Sigmoid colon (tissue), 6 donors: ENCODE measurements at regions not wholly inside any gene's neighbourhood (a gene's known extent, or its start where the extent isn't known, plus 50 kb on each side); places are given as distances from the start of the nearest gene placed in this dataset.

Source experiments
- DNase-seq: peaks from one replicate; pipeline ENCODE4 v3.0.0-alpha.2; 2019
- H3K27ac ChIP-seq, 4 donors: fragments of 200-600 bp; sonication (generic); one replicate each; pipeline ENCODE4 v1.5.1; 2016 to 2019; ENCODE audit warnings: mild to moderate bottlenecking in 1 of 4
- H3K27me3 ChIP-seq, 3 donors: fragments of 200-600 bp; sonication (generic); one replicate each; pipeline ENCODE4 v1.5.1; 2019; ENCODE audit warnings: mild to moderate bottlenecking in 1 of 3
- H3K36me3 ChIP-seq, 4 donors: fragments of 200-600 bp; sonication (generic); one replicate each; pipeline ENCODE4 v1.5.1; 2016 to 2019
- H3K4me1 ChIP-seq, 4 donors: fragments of 200-600 bp; sonication (generic); one replicate each; pipeline ENCODE4 v1.5.1; 2017 to 2019
- H3K4me3 ChIP-seq, 4 donors: fragments of 200-600 bp; sonication (generic); one replicate each; pipeline ENCODE4 v1.5.1; 2017 to 2019; ENCODE audit warnings: mild to moderate bottlenecking in 2 of 4, moderate library complexity in 1 of 4
- H3K9me3 ChIP-seq, 4 donors: fragments of 200-600 bp in 3 of 4; sonication (generic) in 3 of 4; one replicate each; pipeline versions ENCODE4 v1.5.1 to v1.6.1; 2013 to 2019
- EP300 ChIP-seq, 4 donors: sonication (generic); formaldehyde crosslinking; IDR thresholded peaks; one replicate each; pipeline ENCODE4 v1.6.1; 2017; ENCODE audit warnings: antibody characterized with exemption in 4 of 4
- POLR2A ChIP-seq, 2 donors: fragments of 450-650 bp; IDR thresholded peaks; one replicate each; pipeline ENCODE4 v1.6.1; 2016; ENCODE audit warnings: antibody characterized with exemption in 2 of 2, mild to moderate bottlenecking in 2 of 2, moderate library complexity in 2 of 2
- POLR2AphosphoS5 ChIP-seq, 4 donors: sonication (generic); formaldehyde crosslinking; IDR thresholded peaks; one replicate each; pipeline ENCODE4 v1.6.1; 2017; ENCODE audit warnings: antibody characterized with exemption in 4 of 4
- WGBS, 2 donors: extraction: QIAGEN DNeasy Blood & Tissue Kit; methylation state at CpG; one replicate each; pipeline ENCODE4 v1.1.7; 2013; 5-methylcytosine and 5-hydroxymethylcytosine counted together
- intact Hi-C: fragments of 100-400 bp; cut with DNase I; formaldehyde crosslinking; loops from one replicate; pipeline ENCODE4 v1.15.1; 2023
- TF ChIP-seq, protein P1 (sequence below), 4 experiments: fragments of 450-650 bp in 3 of 4; fragments of 200-600 bp in 1 of 4; IDR thresholded peaks; one replicate each; pipeline ENCODE4 v1.5.1; 2016 to 2019; ENCODE audit warnings: antibody characterized with exemption in 4 of 4, mild to moderate bottlenecking in 3 of 4, moderate library complexity in 2 of 4
- donor health status: healthy with polysubstance abuse.
- donor health status: healthy.

DNA sequence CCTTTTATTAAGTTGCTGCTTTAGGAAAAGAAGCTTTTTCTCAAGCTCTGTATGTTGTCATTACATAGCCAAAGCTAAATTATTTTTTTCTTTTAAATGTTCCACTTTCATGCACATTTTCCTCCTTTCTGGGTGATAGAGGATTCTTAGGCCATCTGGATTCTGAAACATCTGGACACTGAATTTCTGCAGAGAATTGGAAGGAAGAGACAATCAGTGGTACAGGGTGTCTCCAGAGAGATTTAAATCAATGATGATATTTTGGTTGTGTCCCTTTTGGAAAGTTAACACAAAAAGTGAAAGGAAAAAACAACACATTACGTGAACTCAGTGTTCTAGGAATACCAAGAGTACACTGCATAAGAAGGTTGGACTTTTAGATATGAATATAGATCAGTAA lies 211.4 kb upstream of the PKN2 start:
- H3K36me3 ChIP-seq = no peaks in the 10 kb centered on the region
- H3K27ac ChIP-seq = no peak overlapping the region
- TF ChIP-seq POLR2A (IDR thresholded peaks at IDR 0.05) (no peak), EP300 (IDR thresholded peaks at IDR 0.05) (no peak), POLR2AphosphoS5 (IDR thresholded peaks at IDR 0.05) (no peak)
- TF ChIP-seq, protein P1, sequence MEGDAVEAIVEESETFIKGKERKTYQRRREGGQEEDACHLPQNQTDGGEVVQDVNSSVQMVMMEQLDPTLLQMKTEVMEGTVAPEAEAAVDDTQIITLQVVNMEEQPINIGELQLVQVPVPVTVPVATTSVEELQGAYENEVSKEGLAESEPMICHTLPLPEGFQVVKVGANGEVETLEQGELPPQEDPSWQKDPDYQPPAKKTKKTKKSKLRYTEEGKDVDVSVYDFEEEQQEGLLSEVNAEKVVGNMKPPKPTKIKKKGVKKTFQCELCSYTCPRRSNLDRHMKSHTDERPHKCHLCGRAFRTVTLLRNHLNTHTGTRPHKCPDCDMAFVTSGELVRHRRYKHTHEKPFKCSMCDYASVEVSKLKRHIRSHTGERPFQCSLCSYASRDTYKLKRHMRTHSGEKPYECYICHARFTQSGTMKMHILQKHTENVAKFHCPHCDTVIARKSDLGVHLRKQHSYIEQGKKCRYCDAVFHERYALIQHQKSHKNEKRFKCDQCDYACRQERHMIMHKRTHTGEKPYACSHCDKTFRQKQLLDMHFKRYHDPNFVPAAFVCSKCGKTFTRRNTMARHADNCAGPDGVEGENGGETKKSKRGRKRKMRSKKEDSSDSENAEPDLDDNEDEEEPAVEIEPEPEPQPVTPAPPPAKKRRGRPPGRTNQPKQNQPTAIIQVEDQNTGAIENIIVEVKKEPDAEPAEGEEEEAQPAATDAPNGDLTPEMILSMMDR (IDR thresholded peaks at IDR 0.05) = no peak
- intact Hi-C loops = no loop called here
- no peak for DNase-seq
- H3K4me3 ChIP-seq = no peak overlapping the region
- H3K9me3 ChIP-seq = no peaks in the 10 kb centered on the region
- H3K27me3 ChIP-seq = no peaks in the 10 kb centered on the region
- no peaks in the 10 kb centered on the region for H3K4me1 ChIP-seq
- WGBS, 2 donors = 91 to 94% methylated on average over 1 of the region's 1 CpG

- WGBS, 2 donors = 80 to 90% methylated on average over 1 of the region's 1 CpG
Observed at GRCh38 chr1:88474555-88475304, 209.3 kb upstream of the PKN2 start.

GRCh38 chr1:88484881-88485280 lies 199.2 kb upstream of the PKN2 start:
- no peak overlapping the region for H3K27ac ChIP-seq
- H3K27me3 ChIP-seq = no peaks in the 10 kb centered on the region
- intact Hi-C loops = no loop called here
- no peaks in the 10 kb centered on the region for H3K4me1 ChIP-seq
- H3K9me3 ChIP-seq = no peaks in the 10 kb centered on the region
- TF ChIP-seq EP300 (IDR thresholded peaks at IDR 0.05) (no peak), POLR2A (IDR thresholded peaks at IDR 0.05) (no peak), POLR2AphosphoS5 (IDR thresholded peaks at IDR 0.05) (no peak)
- TF ChIP-seq, protein P1 (IDR thresholded peaks at IDR 0.05) = no peak
- no peak overlapping the region for H3K4me3 ChIP-seq
- H3K36me3 ChIP-seq = no peaks in the 10 kb centered on the region
- no peak for DNase-seq
- 85 to 91% methylated on average over 4 of the region's 4 CpGs for WGBS, 2 donors

More at GRCh38 chr1:88474555-88475304, 209.3 kb upstream of the PKN2 start:
- no peak for TF ChIP-seq POLR2A (IDR thresholded peaks at IDR 0.05)
- TF ChIP-seq EP300 (IDR thresholded peaks at IDR 0.05) = no peak
- TF ChIP-seq, protein P1 (IDR thresholded peaks at IDR 0.05) = no peak
- no peak for TF ChIP-seq POLR2AphosphoS5 (IDR thresholded peaks at IDR 0.05)
- Histone ChIP-seq H3K27ac (no peak overlapping the region), H3K9me3 (no peaks in the 10 kb centered on the region), H3K4me3 (no peak overlapping the region), H3K36me3 (no peaks in the 10 kb centered on the region), H3K27me3 (no peaks in the 10 kb centered on the region), H3K4me1 (peaks cover 0 to 11% (median 0%) of the 10 kb centered on the region in 4 donors)
- no peak for DNase-seq
- intact Hi-C loops = no loop called here

DNA sequence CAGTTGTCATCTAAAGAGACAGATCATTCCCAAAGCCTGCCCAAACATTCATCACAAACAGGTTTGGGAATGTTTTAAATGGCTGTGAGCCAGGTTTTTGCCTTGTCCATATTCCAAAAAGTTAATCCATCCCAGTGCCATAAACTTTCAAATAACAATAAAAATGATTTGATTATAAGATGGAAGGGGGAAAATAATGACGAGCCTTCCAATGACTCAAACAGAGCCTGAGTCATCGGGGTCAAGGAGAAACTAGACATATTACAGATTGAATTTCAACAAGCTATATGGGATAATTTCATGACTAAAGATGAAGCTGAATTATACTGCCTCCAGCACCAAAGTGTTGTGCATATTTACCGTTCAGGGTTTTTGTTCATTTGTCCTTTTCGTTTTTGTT lies 195.8 kb upstream of the PKN2 start:
- H3K4me3 ChIP-seq = no peak overlapping the region
- TF ChIP-seq POLR2AphosphoS5 (IDR thresholded peaks at IDR 0.05) = no peak
- no peak for TF ChIP-seq EP300 (IDR thresholded peaks at IDR 0.05)
- TF ChIP-seq, protein P1 (IDR thresholded peaks at IDR 0.05) = no peak
- no peak for TF ChIP-seq POLR2A (IDR thresholded peaks at IDR 0.05)

GRCh38 chr1:88490676-88491075 lies 193.4 kb upstream of the PKN2 start:
- TF ChIP-seq POLR2A (IDR thresholded peaks at IDR 0.05) = no peak
- TF ChIP-seq, protein P1 (IDR thresholded peaks at IDR 0.05) = no peak
- TF ChIP-seq EP300 (IDR thresholded peaks at IDR 0.05) = no peak
- TF ChIP-seq POLR2AphosphoS5 (IDR thresholded peaks at IDR 0.05) = no peak

More for the DNA sequence above, 195.8 kb upstream of the PKN2 start:
- no peaks in the 10 kb centered on the region for H3K9me3 ChIP-seq
- H3K27me3 ChIP-seq = no peaks in the 10 kb centered on the region
- H3K4me1 ChIP-seq = no peaks in the 10 kb centered on the region
- no peak for DNase-seq
- intact Hi-C loops = no loop called here
- no peak overlapping the region for H3K27ac ChIP-seq
- WGBS, 2 donors = 65 to 80% methylated on average over 4 of the region's 4 CpGs
- H3K36me3 ChIP-seq = no peaks in the 10 kb centered on the region

More at GRCh38 chr1:88490676-88491075, 193.4 kb upstream of the PKN2 start:
- Histone ChIP-seq H3K4me1 (no peaks in the 10 kb centered on the region), H3K27ac (no peak overlapping the region), H3K9me3 (no peaks in the 10 kb centered on the region), H3K4me3 (no peak overlapping the region), H3K27me3 (no peaks in the 10 kb centered on the region), H3K36me3 (no peaks in the 10 kb centered on the region)
- DNase-seq = no peak
- intact Hi-C loops = no loop called here
- WGBS, 2 donors = 67 to 79% methylated on average over 2 of the region's 2 CpGs
